IPS-20b (cell line): ENCODE measurements at regions not wholly inside any gene's neighbourhood (a gene's known extent, or its start where the extent isn't known, plus 50 kb on each side); places are given as distances from the start of the nearest gene placed in this dataset.

Experiments used
- H3K27ac ChIP-seq: one replicate; pipeline ENCODE4 v1.5.1; 2013; ENCODE audit warnings: low read length
- H3K27me3 ChIP-seq: 2 replicates; pipeline ENCODE4 v1.6.1; 2013; ENCODE audit warnings: mild to moderate bottlenecking, low read length, inconsistent platforms; ENCODE audit not compliant: insufficient read depth
- H3K36me3 ChIP-seq: 2 replicates; pipeline ENCODE4 v1.6.1; 2013; ENCODE audit warnings: low read depth, mild to moderate bottlenecking, inconsistent platforms, low read length, moderate library complexity; ENCODE audit not compliant: insufficient read depth
- H3K4me1 ChIP-seq: 2 replicates; pipeline ENCODE4 v1.6.1; 2013; ENCODE audit warnings: mild to moderate bottlenecking, control low read depth, inconsistent platforms, low read length, moderate library complexity; ENCODE audit not compliant: insufficient read depth
- H3K4me3 ChIP-seq: 2 replicates; pipeline ENCODE4 v1.5.1; 2013; ENCODE audit warnings: mild to moderate bottlenecking, low read length, inconsistent platforms
- H3K9ac ChIP-seq: 2 replicates; pipeline ENCODE4 v1.6.1; 2013; ENCODE audit warnings: low read depth, mild to moderate bottlenecking, inconsistent platforms, low read length, moderate library complexity
- H3K9me3 ChIP-seq: 2 replicates; pipeline ENCODE4 v1.6.1; 2013; ENCODE audit warnings: mild to moderate bottlenecking, low read depth, low read length, inconsistent platforms; ENCODE audit not compliant: insufficient read depth

DNA sequence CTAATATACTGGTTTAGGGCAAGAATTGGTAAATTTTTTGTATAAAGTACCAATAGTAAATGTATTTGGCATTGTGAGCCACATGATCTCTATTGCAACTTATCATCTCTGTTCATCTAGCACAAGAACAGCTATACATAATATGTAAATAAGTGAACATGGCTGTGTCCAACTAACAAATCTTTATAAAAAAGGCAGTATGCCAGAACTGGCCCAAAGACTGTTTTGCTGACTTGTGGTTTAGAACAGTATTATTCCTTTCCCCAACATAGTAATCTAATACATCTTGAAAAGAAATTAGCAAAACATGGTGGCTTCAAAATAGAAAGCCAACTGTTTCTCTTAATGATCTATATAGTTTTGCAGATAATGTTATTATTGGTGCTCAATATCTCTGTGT, 441.4 kb upstream of the CELF4 start:
- Histone ChIP-seq H3K36me3 (no peaks in the 10 kb centered on the region), H3K9me3 (no peaks in the 10 kb centered on the region), H3K4me1 (peaks cover 13% of the 10 kb centered on the region; the same call in 1 of the 2 replicates), H3K27me3 (no peaks in the 10 kb centered on the region), H3K27ac (no peak overlapping the region), H3K9ac (no peak overlapping the region), H3K4me3 (no peak overlapping the region)

GRCh38 chr18:38006541-38006940, 440.9 kb upstream of the CELF4 start:
- Histone ChIP-seq H3K4me1 (peaks cover 13% of the 10 kb centered on the region; the same call in 1 of the 2 replicates), H3K27ac (no peak overlapping the region), H3K4me3 (no peak overlapping the region), H3K36me3 (no peaks in the 10 kb centered on the region), H3K9ac (no peak overlapping the region), H3K27me3 (no peaks in the 10 kb centered on the region), H3K9me3 (no peaks in the 10 kb centered on the region)

GRCh38 chr18:37997695-37998094, 432.1 kb upstream of the CELF4 start:
- no peaks in the 10 kb centered on the region for H3K27me3 ChIP-seq
- H3K4me3 ChIP-seq, result no peak overlapping the region
- no peaks in the 10 kb centered on the region for H3K9me3 ChIP-seq
- H3K9ac ChIP-seq, result no peak overlapping the region
- no peaks in the 10 kb centered on the region for H3K36me3 ChIP-seq
- no peak overlapping the region for H3K27ac ChIP-seq
- peaks cover 2% of the 10 kb centered on the region; the same call in 1 of the 2 replicates for H3K4me1 ChIP-seq

DNA sequence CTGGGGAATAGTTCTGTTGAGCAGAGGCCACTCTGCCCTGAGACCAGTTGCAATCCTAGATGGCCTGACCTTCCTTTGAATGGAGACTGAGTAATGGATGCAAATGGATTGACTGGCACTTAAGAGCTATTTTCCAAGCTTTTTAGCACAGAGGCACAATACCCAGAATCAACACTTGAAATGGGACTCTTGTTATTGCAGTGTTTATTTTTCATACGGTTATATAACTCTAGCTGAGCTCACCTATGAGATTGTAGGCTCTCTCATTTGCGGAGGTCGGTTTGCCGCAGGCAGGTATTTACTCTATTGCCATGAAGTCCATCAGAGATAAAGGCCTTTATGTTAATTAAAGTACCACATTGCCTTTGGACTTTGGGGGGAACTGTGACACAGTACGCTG, 422.3 kb upstream of the CELF4 start:
- no peaks in the 10 kb centered on the region for H3K9me3 ChIP-seq
- H3K4me1 ChIP-seq, result peaks cover 9% of the 10 kb centered on the region; the same call in 1 of the 2 replicates
- H3K27ac ChIP-seq, result no peak overlapping the region
- H3K27me3 ChIP-seq, result no peaks in the 10 kb centered on the region
- no peak overlapping the region for H3K4me3 ChIP-seq
- H3K9ac ChIP-seq, result no peak overlapping the region
- H3K36me3 ChIP-seq, result no peaks in the 10 kb centered on the region

- H3K27ac ChIP-seq, result no peak overlapping the region
- H3K27me3 ChIP-seq, result no peaks in the 10 kb centered on the region
- H3K4me3 ChIP-seq, result no peak overlapping the region
- H3K9me3 ChIP-seq, result no peaks in the 10 kb centered on the region
- H3K36me3 ChIP-seq, result no peaks in the 10 kb centered on the region
- peaks cover 9% of the 10 kb centered on the region; the same call in 1 of the 2 replicates for H3K4me1 ChIP-seq
- H3K9ac ChIP-seq, result no peak overlapping the region
Measured at GRCh38 chr18:37986665-37987064, 421.1 kb upstream of the CELF4 start.

DNA sequence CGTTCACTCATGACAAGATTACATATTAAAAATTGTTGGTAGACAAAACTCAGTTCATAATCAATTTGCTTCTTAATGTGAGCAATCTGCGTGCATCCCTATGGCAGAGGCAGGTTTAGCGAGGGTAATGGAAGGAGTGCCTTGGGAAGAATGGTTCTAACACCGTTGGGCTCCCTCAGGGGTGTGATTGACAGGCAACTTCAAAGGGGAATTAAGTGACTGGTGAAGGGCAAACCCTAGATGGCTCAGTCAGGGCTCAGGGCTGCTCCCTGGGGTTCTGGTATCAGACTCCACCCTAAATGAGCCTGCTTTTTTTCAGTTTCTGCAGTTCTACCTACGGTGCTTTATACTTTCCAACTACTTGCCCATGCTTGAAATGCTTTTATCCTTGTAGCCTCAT, 419.5 kb upstream of the CELF4 start:
- Histone ChIP-seq H3K9ac (no peak overlapping the region), H3K36me3 (no peaks in the 10 kb centered on the region), H3K9me3 (no peaks in the 10 kb centered on the region), H3K27me3 (no peaks in the 10 kb centered on the region), H3K4me3 (no peak overlapping the region), H3K27ac (no peak overlapping the region), H3K4me1 (peaks cover 9% of the 10 kb centered on the region; the same call in 1 of the 2 replicates)

GRCh38 chr18:37980556-37980955, 415.0 kb upstream of the CELF4 start:
- no peaks in the 10 kb centered on the region for H3K36me3 ChIP-seq
- no peaks in the 10 kb centered on the region for H3K27me3 ChIP-seq
- no peak overlapping the region for H3K9ac ChIP-seq
- 0 out of 2 replicates have a peak, but pooled peaks cover 2% of the 10 kb centered on the region for H3K9me3 ChIP-seq
- H3K4me3 ChIP-seq, result no peak overlapping the region
- H3K27ac ChIP-seq, result no peak overlapping the region
- H3K4me1 ChIP-seq, result peaks cover 7% of the 10 kb centered on the region; the same call in 1 of the 2 replicates

DNA sequence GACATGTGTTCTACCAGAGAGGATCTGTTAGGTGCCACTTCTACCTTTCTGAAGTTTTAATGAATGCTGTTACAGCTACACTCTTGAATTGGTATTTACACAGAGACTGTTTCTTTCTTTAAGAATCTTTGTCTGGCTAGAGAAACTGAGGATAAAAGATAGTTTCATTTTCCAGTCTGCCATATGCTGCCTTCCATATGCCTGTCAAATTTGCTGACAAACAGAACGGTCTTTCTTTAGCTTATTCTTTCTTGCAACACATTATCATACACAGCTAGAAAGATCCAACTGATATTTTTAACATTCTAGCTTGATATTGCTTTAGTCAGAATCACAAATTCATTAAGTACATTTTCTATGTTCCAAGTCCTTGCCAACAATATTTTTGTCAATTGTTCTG, 409.8 kb upstream of the CELF4 start:
- peaks cover 7% of the 10 kb centered on the region for H3K9me3 ChIP-seq
- H3K27ac ChIP-seq, result no peak overlapping the region
- H3K4me1 ChIP-seq, result no peaks in the 10 kb centered on the region
- H3K27me3 ChIP-seq, result no peaks in the 10 kb centered on the region
- no peak overlapping the region for H3K4me3 ChIP-seq
- no peak overlapping the region for H3K9ac ChIP-seq
- no peaks in the 10 kb centered on the region for H3K36me3 ChIP-seq

GRCh38 chr18:37967261-37967660, 401.7 kb upstream of the CELF4 start:
- no peaks in the 10 kb centered on the region for H3K9me3 ChIP-seq
- H3K4me3 ChIP-seq, result no peak overlapping the region
- H3K27me3 ChIP-seq, result no peaks in the 10 kb centered on the region
- H3K36me3 ChIP-seq, result no peaks in the 10 kb centered on the region
- H3K9ac ChIP-seq, result no peak overlapping the region
- no peaks in the 10 kb centered on the region for H3K4me1 ChIP-seq
- H3K27ac ChIP-seq, result no peak overlapping the region

- Histone ChIP-seq H3K36me3 (no peaks in the 10 kb centered on the region), H3K4me3 (no peak overlapping the region), H3K27ac (no peak overlapping the region), H3K9me3 (no peaks in the 10 kb centered on the region), H3K27me3 (no peaks in the 10 kb centered on the region), H3K4me1 (no peaks in the 10 kb centered on the region), H3K9ac (no peak overlapping the region)
Measured at GRCh38 chr18:37965572-37965970, 400.0 kb upstream of the CELF4 start.

GRCh38 chr18:37964885-37965571, 399.4 kb upstream of the CELF4 start:
- H3K36me3 ChIP-seq, result no peaks in the 10 kb centered on the region
- H3K27me3 ChIP-seq, result no peaks in the 10 kb centered on the region
- H3K27ac ChIP-seq, result no peak overlapping the region
- H3K4me3 ChIP-seq, result no peak overlapping the region
- H3K4me1 ChIP-seq, result no peaks in the 10 kb centered on the region
- H3K9ac ChIP-seq, result no peak overlapping the region
- H3K9me3 ChIP-seq, result no peaks in the 10 kb centered on the region

DNA sequence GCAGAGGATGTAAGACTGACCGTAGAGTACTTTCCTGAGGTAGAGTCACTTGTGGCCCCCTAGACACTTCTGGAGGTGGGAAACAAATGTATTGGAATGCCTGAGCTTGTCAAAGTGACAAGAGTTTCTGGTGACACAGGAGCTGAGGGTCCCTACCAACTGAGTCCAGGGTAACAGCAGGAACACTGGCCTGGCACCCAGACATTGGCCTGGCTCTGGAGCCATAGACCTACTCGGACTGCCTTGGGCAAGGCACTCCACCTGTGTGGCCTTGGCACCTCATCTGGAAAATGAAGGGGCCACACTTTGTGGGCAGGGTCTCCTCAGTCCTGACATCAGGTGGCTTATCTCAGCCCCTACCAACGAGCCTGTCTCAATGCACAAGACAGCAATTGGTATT, 398.2 kb upstream of the CELF4 start:
- H3K4me3 ChIP-seq, result no peak overlapping the region
- no peaks in the 10 kb centered on the region for H3K36me3 ChIP-seq
- H3K27ac ChIP-seq, result no peak overlapping the region
- no peaks in the 10 kb centered on the region for H3K9me3 ChIP-seq
- no peak overlapping the region for H3K9ac ChIP-seq
- H3K27me3 ChIP-seq, result no peaks in the 10 kb centered on the region
- no peaks in the 10 kb centered on the region for H3K4me1 ChIP-seq
